Neural crest cell (in vitro differentiated cells): ENCODE measurements at regions not wholly inside any gene's neighbourhood (a gene's known extent, or its start where the extent isn't known, plus 50 kb on each side); places are given as distances from the start of the nearest gene placed in this dataset.

Source experiments
- DNase-seq: peaks from one replicate; pipeline ENCODE4 v3.0.0; 2021; ENCODE audit warnings: low read depth, mixed read lengths, low spot score
- H3K27ac Mint-ChIP-seq: one replicate; pipeline ENCODE4 v1.8.0; 2021; ENCODE audit warnings: mild to moderate bottlenecking, mixed read lengths; ENCODE audit not compliant: unreplicated experiment
- H3K27me3 Mint-ChIP-seq: 2 replicates; pipeline ENCODE4 v1.8.0; 2021; ENCODE audit warnings: low read depth, mild to moderate bottlenecking, mixed read lengths
- H3K36me3 Mint-ChIP-seq: 2 replicates; pipeline ENCODE4 v1.8.0; 2021; ENCODE audit warnings: low read depth, mild to moderate bottlenecking, mixed read lengths
- H3K4me1 Mint-ChIP-seq: 2 replicates; pipeline ENCODE4 v1.8.0; 2021; ENCODE audit warnings: mixed read lengths
- H3K4me3 Mint-ChIP-seq: one replicate; pipeline ENCODE4 v1.8.0; 2021; ENCODE audit warnings: mild to moderate bottlenecking, mixed read lengths
- H3K9me3 Mint-ChIP-seq: 2 replicates; pipeline ENCODE4 v1.8.0; 2021; ENCODE audit warnings: mixed read lengths
- TF ChIP-seq, protein P1 (sequence below): fragments of 200-600 bp; sonication (generic); conservative IDR thresholded peaks from 2 replicates; pipeline ENCODE4 v1.5.0; 2021; ENCODE audit warnings: antibody characterized with exemption, mild to moderate bottlenecking

DNA sequence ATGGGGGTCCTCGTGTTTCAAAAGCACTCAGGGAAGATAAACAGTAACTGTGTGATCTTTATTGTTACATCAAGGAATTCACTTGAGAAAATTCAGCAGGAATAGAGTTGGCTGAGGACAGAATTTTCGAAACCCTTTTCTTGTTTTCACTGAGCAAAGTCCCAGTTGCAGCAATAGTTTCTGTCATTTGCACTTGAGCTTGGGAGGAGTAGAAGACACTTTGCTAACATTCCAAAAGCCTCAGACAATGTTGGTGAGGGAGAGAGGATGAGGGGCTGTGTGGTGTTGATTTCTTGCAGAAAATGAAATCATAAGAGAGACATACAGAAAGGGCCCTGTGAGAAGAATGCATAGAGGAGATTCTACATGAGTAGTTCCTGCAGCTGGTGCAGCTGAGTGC, 151.9 kb upstream of the DIPK2B start:
- Mint-ChIP-seq H3K9me3 (peaks cover 34% of the 10 kb centered on the region), H3K36me3 (peaks cover 3% of the 10 kb centered on the region), H3K4me1 (no peaks in the 10 kb centered on the region), H3K4me3 (no peak overlapping the region), H3K27ac (no peak overlapping the region), H3K27me3 (no peaks in the 10 kb centered on the region)
- DNase-seq: no peak
- TF ChIP-seq, protein P1, sequence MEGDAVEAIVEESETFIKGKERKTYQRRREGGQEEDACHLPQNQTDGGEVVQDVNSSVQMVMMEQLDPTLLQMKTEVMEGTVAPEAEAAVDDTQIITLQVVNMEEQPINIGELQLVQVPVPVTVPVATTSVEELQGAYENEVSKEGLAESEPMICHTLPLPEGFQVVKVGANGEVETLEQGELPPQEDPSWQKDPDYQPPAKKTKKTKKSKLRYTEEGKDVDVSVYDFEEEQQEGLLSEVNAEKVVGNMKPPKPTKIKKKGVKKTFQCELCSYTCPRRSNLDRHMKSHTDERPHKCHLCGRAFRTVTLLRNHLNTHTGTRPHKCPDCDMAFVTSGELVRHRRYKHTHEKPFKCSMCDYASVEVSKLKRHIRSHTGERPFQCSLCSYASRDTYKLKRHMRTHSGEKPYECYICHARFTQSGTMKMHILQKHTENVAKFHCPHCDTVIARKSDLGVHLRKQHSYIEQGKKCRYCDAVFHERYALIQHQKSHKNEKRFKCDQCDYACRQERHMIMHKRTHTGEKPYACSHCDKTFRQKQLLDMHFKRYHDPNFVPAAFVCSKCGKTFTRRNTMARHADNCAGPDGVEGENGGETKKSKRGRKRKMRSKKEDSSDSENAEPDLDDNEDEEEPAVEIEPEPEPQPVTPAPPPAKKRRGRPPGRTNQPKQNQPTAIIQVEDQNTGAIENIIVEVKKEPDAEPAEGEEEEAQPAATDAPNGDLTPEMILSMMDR: no peak

DNA sequence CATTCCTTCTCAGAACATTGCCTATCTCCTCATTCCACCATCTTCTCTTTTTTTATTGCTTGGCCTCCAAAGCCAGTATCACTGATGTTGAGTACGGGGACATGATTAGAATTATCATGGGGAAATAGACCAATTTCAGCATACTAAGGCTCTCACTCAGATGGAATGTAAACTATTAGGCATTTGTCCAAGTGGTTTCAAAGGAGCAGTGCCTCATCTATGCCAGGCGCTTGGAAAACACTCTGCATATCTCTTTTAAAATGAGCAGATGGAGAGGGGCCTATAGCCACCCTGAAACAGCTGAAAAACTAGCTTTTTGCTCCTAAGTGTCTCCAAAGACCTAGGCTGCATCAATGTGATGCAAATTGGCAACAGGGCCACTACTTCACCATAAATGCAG, 150.8 kb upstream of the DIPK2B start:
- no peaks in the 10 kb centered on the region for H3K4me1 Mint-ChIP-seq
- H3K36me3 Mint-ChIP-seq: no peaks in the 10 kb centered on the region
- H3K27ac Mint-ChIP-seq: no peak overlapping the region
- H3K27me3 Mint-ChIP-seq: no peaks in the 10 kb centered on the region
- TF ChIP-seq, protein P1: no peak
- no peak overlapping the region for H3K4me3 Mint-ChIP-seq
- H3K9me3 Mint-ChIP-seq: peaks cover 29% of the 10 kb centered on the region
- no peak for DNase-seq

DNA sequence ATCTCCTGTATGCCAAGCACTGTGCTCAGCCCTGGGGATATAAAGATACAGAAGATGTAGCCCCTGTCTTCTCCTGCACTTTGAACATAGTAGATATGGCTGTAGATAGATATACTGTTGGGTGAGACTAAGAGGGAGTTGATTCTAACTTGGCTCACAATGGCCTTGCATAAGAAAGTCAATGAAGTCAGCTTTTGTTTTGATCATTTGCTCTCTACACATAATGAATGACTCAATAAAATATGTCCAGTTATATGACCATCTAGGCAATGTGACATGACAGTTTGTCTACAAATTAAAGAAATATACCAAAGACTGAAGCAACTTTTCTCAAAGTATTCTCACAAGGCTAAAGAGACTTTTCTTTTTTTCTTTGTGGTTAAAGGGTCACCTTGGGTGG, 147.6 kb upstream of the DIPK2B start:
- no peak overlapping the region for H3K4me3 Mint-ChIP-seq
- H3K4me1 Mint-ChIP-seq: no peaks in the 10 kb centered on the region
- H3K27ac Mint-ChIP-seq: no peak overlapping the region
- TF ChIP-seq, protein P1: no peak
- DNase-seq: no peak
- peaks cover 26% of the 10 kb centered on the region for H3K9me3 Mint-ChIP-seq
- H3K36me3 Mint-ChIP-seq: no peaks in the 10 kb centered on the region
- H3K27me3 Mint-ChIP-seq: no peaks in the 10 kb centered on the region

DNA sequence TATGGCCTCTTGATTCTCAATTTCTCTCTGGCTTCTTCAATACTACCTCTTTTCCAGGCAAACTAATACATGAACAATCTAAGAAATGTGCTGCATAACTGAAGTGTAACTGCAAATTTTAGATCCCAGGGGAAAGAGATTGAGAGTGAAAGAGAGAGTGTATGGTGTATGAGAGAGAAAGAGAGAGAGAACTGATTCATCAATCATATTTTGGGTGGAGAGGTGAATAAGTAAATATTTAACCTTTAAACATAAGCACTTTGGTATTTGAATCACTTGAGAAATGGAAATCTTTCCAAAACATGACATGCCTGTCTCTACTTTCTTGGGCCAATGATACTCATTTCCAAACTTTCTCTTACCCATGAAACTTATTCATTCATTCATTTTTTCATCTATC, 147.2 kb upstream of the DIPK2B start:
- peaks cover 25% of the 10 kb centered on the region for H3K9me3 Mint-ChIP-seq
- DNase-seq: no peak
- H3K36me3 Mint-ChIP-seq: no peaks in the 10 kb centered on the region
- H3K27me3 Mint-ChIP-seq: no peaks in the 10 kb centered on the region
- H3K4me3 Mint-ChIP-seq: no peak overlapping the region
- TF ChIP-seq, protein P1: no peak
- no peak overlapping the region for H3K27ac Mint-ChIP-seq
- no peaks in the 10 kb centered on the region for H3K4me1 Mint-ChIP-seq

DNA sequence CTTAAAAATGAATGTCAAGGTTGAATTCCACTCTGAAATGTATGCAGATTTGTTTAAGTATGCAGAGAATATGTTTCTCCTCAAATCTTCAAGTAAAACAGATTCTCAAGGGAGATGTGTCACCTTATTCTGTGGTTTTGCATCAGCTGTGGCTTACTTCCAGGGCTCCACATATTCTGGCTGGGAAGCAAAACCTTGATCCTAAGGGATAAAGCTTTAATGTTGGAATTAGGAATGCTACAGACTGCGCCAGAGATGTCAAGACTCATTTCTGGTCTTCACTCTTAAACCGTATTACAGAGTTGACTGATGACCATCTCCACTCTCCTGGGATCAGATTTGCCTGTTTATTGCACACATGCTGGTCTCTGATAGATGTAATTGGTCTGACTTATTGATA, 143.9 kb upstream of the DIPK2B start:
- H3K9me3 Mint-ChIP-seq: peaks cover 14% of the 10 kb centered on the region
- H3K27ac Mint-ChIP-seq: no peak overlapping the region
- no peak overlapping the region for H3K4me3 Mint-ChIP-seq

More for the DNA sequence above, 143.9 kb upstream of the DIPK2B start:
- Mint-ChIP-seq H3K36me3 (no peaks in the 10 kb centered on the region), H3K4me1 (no peaks in the 10 kb centered on the region), H3K27me3 (no peaks in the 10 kb centered on the region)
- DNase-seq: no peak
- TF ChIP-seq, protein P1: no peak
